GM19328 (cell line): ENCODE measurements at regions not wholly inside any gene's neighbourhood (a gene's known extent, or its start where the extent isn't known, plus 50 kb on each side); places are given as distances from the start of the nearest gene placed in this dataset.
"Not testable (repeated sequence)": the region's sequence is repeated elsewhere in the genome, so short reads cannot be mapped to it uniquely, and the experiment has no call there.

Experiments
- ATAC-seq: cut with Tn5 transposase; IDR thresholded peaks from one replicate; pipeline ENCODE4 v1.9.1; 2021; ENCODE audit warnings: mild to moderate bottlenecking, moderate library complexity; ENCODE audit not compliant: unreplicated experiment

GRCh38 chr5:1598950-1599737 is 75.4 kb upstream of the LPCAT1 start:
- ATAC-seq = not testable (repeated sequence)

GRCh38 chr5:1597093-1597473 is 73.3 kb upstream of the LPCAT1 start:
- ATAC-seq = not testable (repeated sequence)

DNA sequence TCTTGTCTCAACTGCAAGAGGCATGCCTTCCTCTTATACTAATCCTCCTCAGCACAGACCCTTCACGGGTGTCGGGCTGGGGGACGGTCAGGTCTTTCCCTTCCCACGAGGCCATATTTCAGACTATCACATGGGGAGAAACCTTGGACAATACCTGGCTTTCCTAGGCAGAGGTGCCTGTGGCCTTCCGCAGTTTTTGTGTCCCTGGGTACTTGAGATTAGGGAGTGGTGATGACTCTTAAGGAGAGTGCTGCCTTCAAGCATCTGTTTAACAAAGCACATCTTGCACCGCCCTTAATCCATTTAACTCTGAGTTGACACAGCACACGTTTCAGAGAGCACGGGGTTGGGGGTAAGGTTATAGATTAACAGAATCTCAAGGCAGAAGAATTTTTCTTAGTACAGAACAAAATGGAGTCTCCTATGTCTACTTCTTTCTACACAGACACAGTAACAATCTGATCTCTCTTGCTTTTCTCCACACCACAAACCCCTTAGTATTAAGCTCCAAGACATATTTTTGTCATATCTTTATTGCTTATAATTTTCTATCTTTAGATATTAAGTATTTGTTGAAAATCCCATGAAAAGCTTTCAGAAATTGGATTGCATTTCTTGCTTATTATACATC is 72.8 kb upstream of the LPCAT1 start:
- not testable (repeated sequence) for ATAC-seq

DNA sequence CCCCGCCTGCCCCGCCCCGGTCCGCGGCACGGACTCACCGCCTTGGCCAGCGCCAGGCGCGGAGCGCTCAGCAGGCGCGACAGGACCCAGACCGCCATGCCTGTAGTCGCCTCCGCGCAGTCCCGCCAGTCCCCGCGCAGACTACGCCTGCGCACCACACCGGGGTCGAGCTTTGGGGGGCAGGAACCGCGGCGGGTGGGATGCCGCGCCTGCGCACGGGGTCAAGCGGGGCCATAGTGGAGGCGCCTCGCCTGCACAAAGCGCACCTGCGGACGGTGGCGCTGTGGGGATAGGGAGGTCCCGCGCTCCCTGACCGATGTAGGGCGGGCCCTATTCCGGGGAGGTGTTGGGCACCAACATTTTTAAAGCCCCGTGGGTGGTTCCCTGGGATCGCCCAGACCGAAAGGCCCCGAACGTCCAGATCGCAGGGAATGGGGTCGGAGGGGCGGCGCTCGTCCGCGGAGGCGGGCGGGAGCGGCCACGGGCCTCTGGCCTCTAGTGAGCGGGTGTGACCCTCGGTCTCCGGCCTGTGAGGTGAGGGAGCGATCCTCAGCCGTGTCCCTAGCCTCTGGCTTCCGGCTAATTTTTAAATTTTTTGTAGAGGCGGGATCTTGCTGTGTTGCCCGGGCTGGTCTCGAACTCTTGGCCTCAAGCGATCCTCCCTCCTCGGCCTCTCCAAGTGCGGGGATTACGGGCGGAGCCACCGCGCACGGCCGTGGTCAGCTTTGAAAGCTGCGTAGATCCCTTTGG is 70.8 kb upstream of the LPCAT1 start:
- ATAC-seq = peak; percentile 95

- no peak for ATAC-seq
These were observed 70.2 kb upstream of the LPCAT1 start for GRCh38 chr5:1593903-1594356.

GRCh38 chr5:1588071-1588694 is 64.4 kb upstream of the LPCAT1 start:
- ATAC-seq = not testable (repeated sequence)

DNA sequence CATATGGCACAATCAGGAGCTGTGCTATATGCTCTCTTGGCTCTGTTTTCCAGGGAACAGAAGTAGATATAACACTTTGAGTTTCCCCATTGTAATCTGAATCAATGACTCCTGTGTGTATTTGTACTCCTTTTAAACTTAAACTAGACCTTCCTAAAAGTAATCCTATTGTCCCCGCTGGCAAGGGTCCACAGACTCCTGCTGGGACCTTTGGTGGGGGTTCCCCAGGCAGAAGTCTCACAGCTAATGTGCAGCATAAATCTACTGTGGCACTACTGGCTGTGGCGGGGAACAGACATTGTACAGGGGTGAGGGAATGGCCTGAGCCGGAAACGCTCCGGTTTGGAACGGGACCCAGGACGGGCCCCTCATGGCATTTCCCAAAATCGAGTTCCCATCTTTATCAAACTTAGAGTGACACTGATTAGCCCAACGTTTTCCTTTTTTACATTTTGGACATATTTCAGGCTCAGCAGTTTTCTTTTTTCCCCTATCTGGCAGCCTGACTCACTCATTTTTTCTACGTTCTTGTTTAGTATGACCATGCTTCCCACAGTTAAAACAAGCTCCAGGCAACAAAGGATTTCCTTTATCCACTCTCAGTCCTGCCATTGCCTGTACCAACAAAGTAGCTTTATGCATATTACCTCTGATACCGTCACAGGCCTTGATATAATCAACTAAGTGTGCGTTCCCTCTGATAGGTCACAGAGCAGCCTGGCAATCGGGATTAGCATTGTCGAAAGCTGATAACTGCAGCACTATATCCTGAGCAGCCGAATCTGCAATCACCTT is 59.5 kb upstream of the LPCAT1 start:
- not testable (repeated sequence) for ATAC-seq

- not testable (repeated sequence) for ATAC-seq
These were observed 55.6 kb upstream of the LPCAT1 start for GRCh38 chr5:1579389-1579788.

DNA sequence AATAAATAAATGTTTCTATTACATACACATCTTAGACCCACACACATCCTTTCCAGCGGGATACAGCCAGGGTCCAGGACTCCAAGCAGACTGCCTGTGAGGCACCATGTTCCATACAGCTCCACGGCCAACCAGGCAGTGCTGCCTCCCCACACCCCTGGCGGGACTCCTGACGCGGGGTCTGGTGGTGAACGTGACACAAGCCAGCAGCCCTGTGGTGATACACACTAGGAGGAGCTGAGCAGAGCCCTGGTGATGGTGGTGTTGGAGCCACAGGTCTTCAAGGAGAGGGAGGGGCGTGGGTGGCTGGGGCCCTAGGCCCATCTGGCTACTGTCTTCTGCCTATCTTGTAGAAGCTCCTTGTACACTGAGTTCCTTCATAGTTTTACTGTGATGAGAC is 53.1 kb upstream of the LPCAT1 start:
- ATAC-seq = not testable (repeated sequence)

GRCh38 chr5:1575991-1576714 is 52.4 kb upstream of the LPCAT1 start:
- ATAC-seq = not testable (repeated sequence)

GRCh38 chr5:1575491-1575890 is 51.7 kb upstream of the LPCAT1 start:
- ATAC-seq = not testable (repeated sequence)

DNA sequence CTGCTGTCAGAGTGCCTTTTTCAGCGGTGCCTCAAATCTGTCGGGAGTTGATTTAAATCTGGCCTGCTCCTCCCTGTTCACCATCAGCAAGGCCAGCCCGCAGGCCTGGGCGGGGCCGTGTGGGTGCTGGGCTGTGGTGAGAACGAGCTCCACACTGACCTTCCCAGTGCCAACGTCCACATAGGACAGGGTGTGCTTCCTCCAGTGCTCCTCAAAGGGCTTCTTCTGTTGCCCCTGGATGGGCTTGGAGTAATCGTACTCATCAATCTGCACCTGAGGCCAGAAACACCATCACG is 50.2 kb upstream of the LPCAT1 start:
- ATAC-seq = not testable (repeated sequence)

DNA sequence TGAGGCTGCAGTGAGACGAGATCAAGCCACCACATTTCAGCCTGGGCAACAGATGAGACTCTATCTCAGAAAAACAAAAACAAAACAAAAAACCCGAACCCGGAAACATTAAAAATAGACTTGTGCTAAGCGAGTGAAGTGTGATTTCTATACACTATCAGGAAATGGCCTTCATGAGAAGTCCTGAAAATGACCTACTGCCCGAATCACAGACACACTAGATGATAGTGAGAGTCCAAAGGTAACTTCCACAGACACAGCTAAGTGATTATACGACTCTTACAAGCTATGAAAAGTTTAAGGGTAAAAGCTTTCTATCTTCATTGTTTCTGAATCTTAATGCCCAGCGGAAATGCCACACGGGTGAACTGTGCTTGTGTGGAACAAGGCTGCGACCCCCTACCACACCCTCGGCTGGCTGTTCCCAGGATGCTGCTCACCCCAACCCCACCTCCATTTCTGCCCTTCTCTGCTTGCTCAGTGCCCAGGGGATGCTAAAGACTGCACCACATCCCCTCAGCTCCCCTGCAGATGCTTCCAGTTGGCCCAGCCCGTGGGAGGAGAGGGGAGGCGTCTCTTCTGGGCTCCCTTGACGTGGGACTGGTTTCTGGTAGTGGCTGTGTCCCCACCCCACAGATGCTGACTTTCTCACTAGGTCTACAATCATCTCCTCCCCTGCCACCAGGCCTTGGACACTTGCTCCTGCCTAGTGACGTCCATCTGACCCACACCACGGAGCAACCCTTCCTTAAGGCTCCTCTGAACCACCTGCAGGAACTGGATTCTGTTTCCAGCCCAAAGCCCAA is 49.7 kb upstream of the LPCAT1 start:
- ATAC-seq = not testable (repeated sequence)
